ENCODE measurements at regions not wholly inside any gene's neighbourhood (a gene's known extent, or its start where the extent isn't known, plus 50 kb on each side); places are given as distances from the start of the nearest gene placed in this dataset.

DNA sequence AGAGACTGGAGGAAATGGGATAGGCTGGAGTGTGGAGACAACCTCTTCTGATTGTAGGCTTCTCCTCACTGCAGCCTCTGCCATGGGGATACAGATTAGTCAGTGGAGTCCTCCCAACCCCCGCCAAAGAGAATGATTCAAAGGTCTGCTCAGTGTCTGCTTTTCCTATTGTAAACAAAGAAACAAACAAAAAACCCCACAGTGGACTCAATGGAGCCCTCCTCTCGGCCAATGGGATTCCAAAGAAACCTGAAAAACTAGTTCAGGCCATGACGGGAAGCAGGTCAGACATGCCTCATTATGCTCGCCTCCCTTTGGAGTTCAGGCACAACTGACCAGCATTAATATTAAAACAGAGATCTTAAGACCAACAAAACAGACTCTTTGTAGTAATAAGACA, 85.8 kb downstream of the SEC61B start:
- TF ChIP-seq POLR2AphosphoS5 (IDR thresholded peaks at IDR 0.05; ENCODE audit: low read depth) (no peak), SPI1 (IDR thresholded peaks at IDR 0.05; ENCODE audit: borderline replicate concordance, low read depth) (no peak), GABPA (IDR thresholded peaks at IDR 0.05; ENCODE audit: low read depth) (no peak), REST (IDR thresholded peaks at IDR 0.05; ENCODE audit: insufficient replicate concordance, low read depth) (no peak)
- TF ChIP-seq, protein P1, sequence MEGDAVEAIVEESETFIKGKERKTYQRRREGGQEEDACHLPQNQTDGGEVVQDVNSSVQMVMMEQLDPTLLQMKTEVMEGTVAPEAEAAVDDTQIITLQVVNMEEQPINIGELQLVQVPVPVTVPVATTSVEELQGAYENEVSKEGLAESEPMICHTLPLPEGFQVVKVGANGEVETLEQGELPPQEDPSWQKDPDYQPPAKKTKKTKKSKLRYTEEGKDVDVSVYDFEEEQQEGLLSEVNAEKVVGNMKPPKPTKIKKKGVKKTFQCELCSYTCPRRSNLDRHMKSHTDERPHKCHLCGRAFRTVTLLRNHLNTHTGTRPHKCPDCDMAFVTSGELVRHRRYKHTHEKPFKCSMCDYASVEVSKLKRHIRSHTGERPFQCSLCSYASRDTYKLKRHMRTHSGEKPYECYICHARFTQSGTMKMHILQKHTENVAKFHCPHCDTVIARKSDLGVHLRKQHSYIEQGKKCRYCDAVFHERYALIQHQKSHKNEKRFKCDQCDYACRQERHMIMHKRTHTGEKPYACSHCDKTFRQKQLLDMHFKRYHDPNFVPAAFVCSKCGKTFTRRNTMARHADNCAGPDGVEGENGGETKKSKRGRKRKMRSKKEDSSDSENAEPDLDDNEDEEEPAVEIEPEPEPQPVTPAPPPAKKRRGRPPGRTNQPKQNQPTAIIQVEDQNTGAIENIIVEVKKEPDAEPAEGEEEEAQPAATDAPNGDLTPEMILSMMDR (IDR thresholded peaks at IDR 0.05; ENCODE audit: insufficient read depth, low read length) = no peak
- no peak for DNase-seq (ENCODE audit: low read depth in 1 of 2, low spot score in 1 of 2)
- Histone ChIP-seq H3K27ac (replicated peaks) (no peak overlapping the region), H3K4me3 (replicated peaks; ENCODE audit: insufficient read depth, low read length) (no peak overlapping the region), H3K27me3 (ENCODE audit: insufficient read depth, poor library complexity, severe bottlenecking) (no peaks in the 10 kb centered on the region)

- no peak for TF ChIP-seq POLR2AphosphoS5 (IDR thresholded peaks at IDR 0.05; ENCODE audit: low read depth)
- TF ChIP-seq, protein P1 (IDR thresholded peaks at IDR 0.05; ENCODE audit: insufficient read depth, low read length) = no peak
- TF ChIP-seq REST (IDR thresholded peaks at IDR 0.05; ENCODE audit: insufficient replicate concordance, low read depth) = no peak
- no peak for TF ChIP-seq GABPA (IDR thresholded peaks at IDR 0.05; ENCODE audit: low read depth)
- no peak for TF ChIP-seq SPI1 (IDR thresholded peaks at IDR 0.05; ENCODE audit: borderline replicate concordance, low read depth)
- no peak for DNase-seq (ENCODE audit: low read depth in 1 of 2, low spot score in 1 of 2)
These were observed 87.3 kb downstream of the SEC61B start for GRCh38 chr9:99309141-99309939.

GRCh38 chr9:99312736-99313135, 90.7 kb downstream of the SEC61B start:
- H3K27me3 ChIP-seq (ENCODE audit: insufficient read depth, poor library complexity, severe bottlenecking) = no peaks in the 10 kb centered on the region
- DNase-seq (ENCODE audit: low read depth in 1 of 2, low spot score in 1 of 2) = no peak
- H3K4me3 ChIP-seq (replicated peaks; ENCODE audit: insufficient read depth, low read length) = no peak overlapping the region
- no peak overlapping the region for H3K27ac ChIP-seq (replicated peaks)
- no peak for TF ChIP-seq GABPA (IDR thresholded peaks at IDR 0.05; ENCODE audit: low read depth)
- TF ChIP-seq REST (IDR thresholded peaks at IDR 0.05; ENCODE audit: insufficient replicate concordance, low read depth) = no peak

More at GRCh38 chr9:99309141-99309939, 87.3 kb downstream of the SEC61B start:
- Histone ChIP-seq H3K4me3 (replicated peaks; ENCODE audit: insufficient read depth, low read length) (no peak overlapping the region), H3K27me3 (ENCODE audit: insufficient read depth, poor library complexity, severe bottlenecking) (no peaks in the 10 kb centered on the region), H3K27ac (replicated peaks) (no peak overlapping the region)

All from HL-60 (cell line).